Peyer's patch (tissue), 4 donors: ENCODE measurements at regions not wholly inside any gene's neighbourhood (a gene's known extent, or its start where the extent isn't known, plus 50 kb on each side); places are given as distances from the start of the nearest gene placed in this dataset.
"Not testable (repeated sequence)": the region's sequence is repeated elsewhere in the genome, so short reads cannot be mapped to it uniquely, and the experiment has no call there.

Source experiments
- DNase-seq, 3 donors: peaks; one replicate each; pipeline ENCODE4 v3.0.0-alpha.2; 2017 to 2019
- H3K27ac ChIP-seq, 4 donors: fragments of 200-600 bp; sonication (generic); one replicate each; pipeline ENCODE4 v1.5.1; 2016 to 2019
- H3K27me3 ChIP-seq, 2 donors: fragments of 200-600 bp; sonication (generic); one replicate each; pipeline ENCODE4 v1.5.1; 2019
- H3K36me3 ChIP-seq, 3 donors: fragments of 200-600 bp; sonication (generic); one replicate each; pipeline ENCODE4 v1.5.1; 2016 to 2019
- H3K4me1 ChIP-seq, 4 donors: fragments of 200-600 bp; sonication (generic); one replicate each; pipeline ENCODE4 v1.5.1; 2016 to 2019
- H3K4me3 ChIP-seq, 4 donors: fragments of 200-600 bp; sonication (generic); 1 replicate in 3 of 4; 2 replicates in 1 of 4; pipeline ENCODE4 v1.5.1; 2016 to 2019; ENCODE audit warnings: mild to moderate bottlenecking in 1 of 4
- H3K9me3 ChIP-seq, 4 donors: fragments of 200-600 bp; sonication (generic); one replicate each; pipeline ENCODE4 v1.5.1; 2016 to 2019; ENCODE audit warnings: mild to moderate bottlenecking in 1 of 4
- CTCF ChIP-seq, 6 experiments: fragments of 450-650 bp in 4 of 6; fragments of 200-600 bp in 2 of 6; sonication (generic) in 1 of 6; IDR thresholded peaks; one replicate each; pipeline ENCODE4 v1.5.1; 2017 to 2019; ENCODE audit warnings: antibody characterized with exemption in 6 of 6, mild to moderate bottlenecking in 3 of 6, moderate library complexity in 1 of 6
- POLR2A ChIP-seq, 2 donors: fragments of 450-650 bp; IDR thresholded peaks; one replicate each; pipeline ENCODE4 v1.5.1; 2017; ENCODE audit warnings: antibody characterized with exemption in 2 of 2, mild to moderate bottlenecking in 2 of 2, moderate library complexity in 2 of 2

- TF ChIP-seq CTCF (IDR thresholded peaks at IDR 0.05), result no peak
- no peak for TF ChIP-seq POLR2A (IDR thresholded peaks at IDR 0.05)
- H3K36me3 ChIP-seq, result no peaks in the 10 kb centered on the region
- H3K27me3 ChIP-seq, result no peaks in the 10 kb centered on the region
- no peaks in the 10 kb centered on the region for H3K4me1 ChIP-seq
- no peak overlapping the region for H3K4me3 ChIP-seq
- no peak overlapping the region for H3K27ac ChIP-seq
- DNase-seq, result no peak
- H3K9me3 ChIP-seq, result no peaks in the 10 kb centered on the region
These were observed 82.6 kb downstream of the CETN3 start for GRCh38 chr5:90326995-90327394.

- TF ChIP-seq CTCF (IDR thresholded peaks at IDR 0.05) (no peak), POLR2A (IDR thresholded peaks at IDR 0.05) (no peak)
- no peaks in the 10 kb centered on the region for H3K27me3 ChIP-seq
- DNase-seq, result no peak
- H3K27ac ChIP-seq, result no peak overlapping the region
- H3K4me1 ChIP-seq, result no peaks in the 10 kb centered on the region
- no peaks in the 10 kb centered on the region for H3K36me3 ChIP-seq
- H3K9me3 ChIP-seq, result no peaks in the 10 kb centered on the region
- no peak overlapping the region for H3K4me3 ChIP-seq
These were observed 84.5 kb downstream of the CETN3 start for GRCh38 chr5:90325093-90325492.

- H3K27me3 ChIP-seq, H3K4me3 ChIP-seq, H3K4me1 ChIP-seq, DNase-seq, H3K36me3 ChIP-seq, H3K27ac ChIP-seq, H3K9me3 ChIP-seq: not testable (repeated sequence)
These were observed 89.2 kb downstream of the CETN3 start for GRCh38 chr5:90320348-90320747.

- H3K4me3 ChIP-seq, result no peak overlapping the region
- TF ChIP-seq POLR2A (IDR thresholded peaks at IDR 0.05) (no peak), CTCF (IDR thresholded peaks at IDR 0.05) (no peak)
- no peaks in the 10 kb centered on the region for H3K27me3 ChIP-seq
- H3K4me1 ChIP-seq, result no peaks in the 10 kb centered on the region
- no peaks in the 10 kb centered on the region for H3K9me3 ChIP-seq
- no peak for DNase-seq
- H3K27ac ChIP-seq, result no peak overlapping the region
- no peaks in the 10 kb centered on the region for H3K36me3 ChIP-seq
These were observed 97.5 kb downstream of the CETN3 start for GRCh38 chr5:90312027-90312426.

GRCh38 chr5:90311401-90311800 is 98.2 kb downstream of the CETN3 start:
- H3K27ac ChIP-seq, result no peak overlapping the region
- no peaks in the 10 kb centered on the region for H3K36me3 ChIP-seq
- DNase-seq, result no peak
- no peak overlapping the region for H3K4me3 ChIP-seq
- TF ChIP-seq CTCF (IDR thresholded peaks at IDR 0.05) (no peak), POLR2A (IDR thresholded peaks at IDR 0.05) (no peak)
- H3K27me3 ChIP-seq, result no peaks in the 10 kb centered on the region
- H3K9me3 ChIP-seq, result no peaks in the 10 kb centered on the region
- no peaks in the 10 kb centered on the region for H3K4me1 ChIP-seq

GRCh38 chr5:90308787-90309585 is 100.6 kb downstream of the CETN3 start:
- DNase-seq, result no peak
- H3K9me3 ChIP-seq, result no peaks in the 10 kb centered on the region
- H3K36me3 ChIP-seq, result no peaks in the 10 kb centered on the region
- no peak overlapping the region for H3K27ac ChIP-seq
- no peaks in the 10 kb centered on the region for H3K27me3 ChIP-seq
- no peaks in the 10 kb centered on the region for H3K4me1 ChIP-seq
- TF ChIP-seq POLR2A (IDR thresholded peaks at IDR 0.05), result no peak
- TF ChIP-seq CTCF (IDR thresholded peaks at IDR 0.05), result no peak
- H3K4me3 ChIP-seq, result no peak overlapping the region
